ENCODE measurements at regions not wholly inside any gene's neighbourhood (a gene's known extent, or its start where the extent isn't known, plus 50 kb on each side); places are given as distances from the start of the nearest gene placed in this dataset.

- H2AFZ ChIP-seq (ENCODE audit: low read length, unreplicated experiment), result no peak overlapping the region
- H3K4me3 ChIP-seq (ENCODE audit: low read depth, low read length), result no peak overlapping the region
- no peaks in the 10 kb centered on the region for H3K27me3 ChIP-seq (ENCODE audit: insufficient read depth, low read length)
- H3K27ac ChIP-seq (ENCODE audit: low read depth, low read length), result no peak overlapping the region
- no peaks in the 10 kb centered on the region for H3K36me3 ChIP-seq (ENCODE audit: insufficient read depth, low read length)
- H3K4me1 ChIP-seq (ENCODE audit: control insufficient read depth, insufficient read depth, low read length, unreplicated experiment), result peaks cover 30% of the 10 kb centered on the region
- H3K79me2 ChIP-seq (ENCODE audit: control insufficient read depth, insufficient read depth, low read length, unreplicated experiment), result no peaks in the 10 kb centered on the region
These were observed 50.3 kb upstream of the ITGA11 start for GRCh38 chr15:68482246-68482645.

GRCh38 chr15:68483165-68483564, 51.2 kb upstream of the ITGA11 start:
- Histone ChIP-seq H3K4me1 (ENCODE audit: control insufficient read depth, insufficient read depth, low read length, unreplicated experiment) (peaks cover 37% of the 10 kb centered on the region), H3K27ac (ENCODE audit: low read depth, low read length) (no peak overlapping the region), H2AFZ (ENCODE audit: low read length, unreplicated experiment) (no peak overlapping the region)

GRCh38 chr15:68484220-68484619, 52.3 kb upstream of the ITGA11 start:
- Histone ChIP-seq H3K27ac (ENCODE audit: low read depth, low read length) (peak overlapping the region; percentile 83), H3K36me3 (ENCODE audit: insufficient read depth, low read length) (no peaks in the 10 kb centered on the region; the same call in 1 of the 2 replicates), H3K79me2 (ENCODE audit: control insufficient read depth, insufficient read depth, low read length, unreplicated experiment) (no peaks in the 10 kb centered on the region), H2AFZ (ENCODE audit: low read length, unreplicated experiment) (peak overlapping the region; percentile 92), H3K4me3 (ENCODE audit: low read depth, low read length) (peak overlapping the region; percentile 69), H3K4me1 (ENCODE audit: control insufficient read depth, insufficient read depth, low read length, unreplicated experiment) (peaks cover 37% of the 10 kb centered on the region), H3K27me3 (ENCODE audit: insufficient read depth, low read length) (0 out of 2 replicates have a peak, but pooled peaks cover 5% of the 10 kb centered on the region)

More at GRCh38 chr15:68483165-68483564, 51.2 kb upstream of the ITGA11 start:
- no peaks in the 10 kb centered on the region for H3K27me3 ChIP-seq (ENCODE audit: insufficient read depth, low read length)
- H3K36me3 ChIP-seq (ENCODE audit: insufficient read depth, low read length), result no peaks in the 10 kb centered on the region; the same call in 1 of the 2 replicates
- H3K4me3 ChIP-seq (ENCODE audit: low read depth, low read length), result no peak overlapping the region
- no peaks in the 10 kb centered on the region for H3K79me2 ChIP-seq (ENCODE audit: control insufficient read depth, insufficient read depth, low read length, unreplicated experiment)

GRCh38 chr15:68484696-68485400, 52.9 kb upstream of the ITGA11 start:
- H3K4me1 ChIP-seq (ENCODE audit: control insufficient read depth, insufficient read depth, low read length, unreplicated experiment), result peaks cover 37% of the 10 kb centered on the region
- H3K4me3 ChIP-seq (ENCODE audit: low read depth, low read length), result peak overlapping the region; percentile 69
- peak overlapping the region; percentile 92 for H2AFZ ChIP-seq (ENCODE audit: low read length, unreplicated experiment)
- H3K27ac ChIP-seq (ENCODE audit: low read depth, low read length), result peak overlapping the region; percentile 83
- no peaks in the 10 kb centered on the region; the same call in 1 of the 2 replicates for H3K36me3 ChIP-seq (ENCODE audit: insufficient read depth, low read length)
- H3K79me2 ChIP-seq (ENCODE audit: control insufficient read depth, insufficient read depth, low read length, unreplicated experiment), result no peaks in the 10 kb centered on the region
- H3K27me3 ChIP-seq (ENCODE audit: insufficient read depth, low read length), result 0 out of 2 replicates have a peak, but pooled peaks cover 5% of the 10 kb centered on the region

DNA sequence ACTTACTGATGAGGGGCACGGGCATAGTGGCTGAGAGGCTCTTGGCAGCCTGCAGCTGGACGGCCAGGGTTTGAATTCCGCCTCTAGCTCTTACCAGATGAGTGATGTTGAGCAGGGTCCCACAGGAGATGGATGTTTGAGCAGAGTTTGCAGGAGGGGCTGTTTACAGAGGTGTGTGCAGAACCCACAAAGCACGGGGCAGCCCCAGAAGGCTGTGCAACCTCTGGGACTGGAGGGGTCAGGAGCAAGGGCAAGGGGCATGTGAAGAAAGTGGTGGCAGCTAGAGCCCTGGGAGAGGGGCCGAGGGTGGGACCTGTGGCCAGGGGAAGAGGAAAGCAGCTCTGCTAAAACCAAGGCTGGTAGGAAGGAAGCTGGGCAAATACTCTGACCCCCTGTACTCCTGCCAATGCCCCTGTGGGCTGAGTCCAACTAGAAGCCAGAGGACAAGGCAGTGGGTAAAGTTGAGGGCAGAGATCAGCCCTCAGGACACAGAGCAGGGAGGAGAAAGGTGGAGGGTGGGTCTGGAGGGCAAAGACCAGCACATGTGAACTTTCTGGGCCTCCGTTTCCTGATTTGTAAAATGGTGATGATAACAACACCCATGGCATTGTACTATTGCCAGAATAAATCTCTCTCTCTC, 53.9 kb upstream of the ITGA11 start:
- Histone ChIP-seq H3K79me2 (ENCODE audit: control insufficient read depth, insufficient read depth, low read length, unreplicated experiment) (no peaks in the 10 kb centered on the region), H3K36me3 (ENCODE audit: insufficient read depth, low read length) (no peaks in the 10 kb centered on the region; the same call in 1 of the 2 replicates), H3K27me3 (ENCODE audit: insufficient read depth, low read length) (peaks cover 10% of the 10 kb centered on the region; the same call in 1 of the 2 replicates), H3K4me3 (ENCODE audit: low read depth, low read length) (no peak overlapping the region), H2AFZ (ENCODE audit: low read length, unreplicated experiment) (no peak overlapping the region), H3K4me1 (ENCODE audit: control insufficient read depth, insufficient read depth, low read length, unreplicated experiment) (peaks cover 37% of the 10 kb centered on the region), H3K27ac (ENCODE audit: low read depth, low read length) (no peak overlapping the region)

- H3K27ac ChIP-seq (ENCODE audit: low read depth, low read length), result 0 out of 2 replicates have a peak overlapping the region, but pooled peaks have one; percentile 10
These were observed 55.3 kb upstream of the ITGA11 start for GRCh38 chr15:68487087-68487843.

DNA sequence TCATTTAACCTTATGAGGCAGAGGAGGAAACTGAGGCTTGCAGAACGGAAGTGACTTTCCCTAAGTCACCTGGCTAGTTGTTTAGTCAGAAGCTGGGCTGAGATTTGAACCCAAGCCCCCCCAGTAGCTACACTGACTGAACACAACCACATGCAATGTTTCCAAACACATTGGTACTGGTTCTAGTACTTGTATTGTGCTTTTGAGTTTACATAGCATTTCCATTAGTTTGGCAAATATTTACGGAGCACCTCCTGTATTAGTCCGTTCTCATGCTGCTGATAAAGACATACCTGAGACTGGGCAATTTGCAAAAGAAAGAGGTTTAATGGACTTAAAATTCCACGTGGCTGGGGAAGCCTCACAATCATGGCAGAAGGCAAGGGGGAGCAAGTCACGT, 56.3 kb upstream of the ITGA11 start:
- Histone ChIP-seq H3K4me3 (ENCODE audit: low read depth, low read length) (no peak overlapping the region), H3K27ac (ENCODE audit: low read depth, low read length) (no peak overlapping the region), H3K27me3 (ENCODE audit: insufficient read depth, low read length) (peaks cover 19% of the 10 kb centered on the region), H3K4me1 (ENCODE audit: control insufficient read depth, insufficient read depth, low read length, unreplicated experiment) (peaks cover 42% of the 10 kb centered on the region), H3K79me2 (ENCODE audit: control insufficient read depth, insufficient read depth, low read length, unreplicated experiment) (no peaks in the 10 kb centered on the region), H3K36me3 (ENCODE audit: insufficient read depth, low read length) (no peaks in the 10 kb centered on the region; the same call in 1 of the 2 replicates), H2AFZ (ENCODE audit: low read length, unreplicated experiment) (no peak overlapping the region)

More at GRCh38 chr15:68487087-68487843, 55.3 kb upstream of the ITGA11 start:
- no peaks in the 10 kb centered on the region; the same call in 1 of the 2 replicates for H3K36me3 ChIP-seq (ENCODE audit: insufficient read depth, low read length)
- peaks cover 37% of the 10 kb centered on the region for H3K4me1 ChIP-seq (ENCODE audit: control insufficient read depth, insufficient read depth, low read length, unreplicated experiment)
- peaks cover 14% of the 10 kb centered on the region for H3K27me3 ChIP-seq (ENCODE audit: insufficient read depth, low read length)
- H2AFZ ChIP-seq (ENCODE audit: low read length, unreplicated experiment), result peak overlapping the region; percentile 4
- no peak overlapping the region for H3K4me3 ChIP-seq (ENCODE audit: low read depth, low read length)
- no peaks in the 10 kb centered on the region for H3K79me2 ChIP-seq (ENCODE audit: control insufficient read depth, insufficient read depth, low read length, unreplicated experiment)

- H3K36me3 ChIP-seq (ENCODE audit: insufficient read depth, low read length), result no peaks in the 10 kb centered on the region; the same call in 1 of the 2 replicates
- H3K27ac ChIP-seq (ENCODE audit: low read depth, low read length), result no peak overlapping the region
- no peaks in the 10 kb centered on the region for H3K79me2 ChIP-seq (ENCODE audit: control insufficient read depth, insufficient read depth, low read length, unreplicated experiment)
- H3K27me3 ChIP-seq (ENCODE audit: insufficient read depth, low read length), result peaks cover 21% of the 10 kb centered on the region
- peaks cover 42% of the 10 kb centered on the region for H3K4me1 ChIP-seq (ENCODE audit: control insufficient read depth, insufficient read depth, low read length, unreplicated experiment)
- no peak overlapping the region for H2AFZ ChIP-seq (ENCODE audit: low read length, unreplicated experiment)
- no peak overlapping the region for H3K4me3 ChIP-seq (ENCODE audit: low read depth, low read length)
These were observed 57.0 kb upstream of the ITGA11 start for GRCh38 chr15:68488966-68489365.

DNA sequence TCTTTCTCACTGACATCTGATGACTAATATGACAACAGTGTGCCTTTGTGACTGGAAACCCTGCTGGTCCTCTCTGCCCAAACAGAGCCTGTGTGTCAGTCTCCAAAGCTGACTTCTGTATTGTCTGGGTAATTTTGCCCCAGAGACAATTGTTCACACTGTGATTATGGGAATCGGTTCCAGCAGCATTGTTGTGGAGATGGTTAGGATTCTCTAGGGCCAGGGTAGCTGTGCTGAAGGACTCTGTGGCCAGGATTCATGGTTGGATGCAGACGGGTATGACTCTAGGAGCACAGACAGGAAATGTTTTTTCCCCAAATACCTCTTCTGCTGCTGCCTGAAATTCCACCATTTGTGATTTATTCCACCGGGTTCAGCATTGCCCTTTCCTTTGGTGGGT, 57.5 kb upstream of the ITGA11 start:
- Histone ChIP-seq H3K27me3 (ENCODE audit: insufficient read depth, low read length) (peaks cover 26% of the 10 kb centered on the region), H3K4me3 (ENCODE audit: low read depth, low read length) (no peak overlapping the region), H3K4me1 (ENCODE audit: control insufficient read depth, insufficient read depth, low read length, unreplicated experiment) (peaks cover 38% of the 10 kb centered on the region), H3K36me3 (ENCODE audit: insufficient read depth, low read length) (no peaks in the 10 kb centered on the region; the same call in 1 of the 2 replicates), H3K27ac (ENCODE audit: low read depth, low read length) (no peak overlapping the region), H3K79me2 (ENCODE audit: control insufficient read depth, insufficient read depth, low read length, unreplicated experiment) (no peaks in the 10 kb centered on the region), H2AFZ (ENCODE audit: low read length, unreplicated experiment) (no peak overlapping the region)

- Histone ChIP-seq H3K27me3 (ENCODE audit: insufficient read depth, low read length) (peaks cover 40% of the 10 kb centered on the region), H3K4me3 (ENCODE audit: low read depth, low read length) (no peak overlapping the region), H3K27ac (ENCODE audit: low read depth, low read length) (no peak overlapping the region), H3K36me3 (ENCODE audit: insufficient read depth, low read length) (no peaks in the 10 kb centered on the region; the same call in 1 of the 2 replicates), H3K79me2 (ENCODE audit: control insufficient read depth, insufficient read depth, low read length, unreplicated experiment) (no peaks in the 10 kb centered on the region), H3K4me1 (ENCODE audit: control insufficient read depth, insufficient read depth, low read length, unreplicated experiment) (peaks cover 17% of the 10 kb centered on the region), H2AFZ (ENCODE audit: low read length, unreplicated experiment) (no peak overlapping the region)
These were observed 59.6 kb upstream of the ITGA11 start for GRCh38 chr15:68491415-68492106.

Data from ACC112 (cell line).